Karpas-422 (cell line): ENCODE measurements at regions not wholly inside any gene's neighbourhood (a gene's known extent, or its start where the extent isn't known, plus 50 kb on each side); places are given as distances from the start of the nearest gene placed in this dataset.
"Not testable (repeated sequence)": the region's sequence is repeated elsewhere in the genome, so short reads cannot be mapped to it uniquely, and the experiment has no call there.

Source experiments
- DNase-seq: peaks from one replicate; pipeline ENCODE4 v3.0.0-alpha.2; 2015
- H2AFZ ChIP-seq: fragments of 200-600 bp; sonication (generic); 2 replicates; pipeline ENCODE4 v1.6.1; 2014; ENCODE audit warnings: antibody characterized with exemption, low read length, mixed read lengths
- H3K27ac ChIP-seq: fragments of 200-600 bp; sonication (generic); 2 replicates; pipeline ENCODE4 v1.5.1; 2014; ENCODE audit warnings: mild to moderate bottlenecking, low read length, moderate library complexity
- H3K27me3 ChIP-seq: fragments of 200-600 bp; sonication (generic); 2 replicates; pipeline ENCODE4 v1.6.1; 2014; ENCODE audit warnings: low read length, mixed read lengths
- H3K36me3 ChIP-seq: fragments of 200-600 bp; sonication (generic); 2 replicates; pipeline ENCODE4 v1.6.1; 2014; ENCODE audit warnings: low read length, mixed read lengths; ENCODE audit not compliant: insufficient read depth
- H3K4me1 ChIP-seq: fragments of 200-600 bp; sonication (generic); 2 replicates; pipeline ENCODE4 v1.6.1; 2014; ENCODE audit warnings: mild to moderate bottlenecking, low read length, mixed read lengths
- H3K4me2 ChIP-seq: fragments of 200-600 bp; sonication (generic); 2 replicates; pipeline ENCODE4 v1.6.1; 2014; ENCODE audit warnings: low read length, low read depth, mild to moderate bottlenecking; ENCODE audit not compliant: poor library complexity, severe bottlenecking
- H3K4me3 ChIP-seq: fragments of 200-600 bp; sonication (generic); 2 replicates; pipeline ENCODE4 v1.5.1; 2014; ENCODE audit warnings: mild to moderate bottlenecking, antibody characterized with exemption, low read length, mixed read lengths
- H3K79me2 ChIP-seq: fragments of 200-600 bp; sonication (generic); 2 replicates; pipeline ENCODE4 v1.6.1; 2014; ENCODE audit warnings: mild to moderate bottlenecking, low read length, mixed read lengths
- H3K9ac ChIP-seq: fragments of 200-600 bp; sonication (generic); 2 replicates; pipeline ENCODE4 v1.6.0; 2014; ENCODE audit warnings: low read length
- H3K9me2 ChIP-seq: fragments of 200-600 bp; sonication (generic), shearing (Covaris generic); replicated peaks from 2 replicates; pipeline ENCODE4 v1.6.0; 2014; ENCODE audit warnings: mild to moderate bottlenecking, low read length, moderate library complexity; ENCODE audit not compliant: insufficient read depth
- H3K9me3 ChIP-seq: fragments of 300-700, 200-600 bp; sonication (generic); 2 replicates; pipeline ENCODE4 v1.6.1; 2014; ENCODE audit warnings: low read length, mixed read lengths
- H4K20me1 ChIP-seq: fragments of 200-600 bp; sonication (generic); 2 replicates; pipeline ENCODE4 v1.6.1; 2014; ENCODE audit warnings: mild to moderate bottlenecking, antibody characterized with exemption, low read length, low read depth; ENCODE audit not compliant: insufficient read depth

GRCh38 chr18:64392202-64392601 lies 243.3 kb upstream of the LINC00305 start:
- H3K4me2 ChIP-seq: no peak overlapping the region
- no peak for DNase-seq
- H3K9me3 ChIP-seq: no peaks in the 10 kb centered on the region
- no peaks in the 10 kb centered on the region for H4K20me1 ChIP-seq
- no peaks in the 10 kb centered on the region for H3K79me2 ChIP-seq
- no peak overlapping the region for H2AFZ ChIP-seq
- no peaks in the 10 kb centered on the region for H3K36me3 ChIP-seq
- H3K9ac ChIP-seq: no peak overlapping the region
- H3K27me3 ChIP-seq: no peaks in the 10 kb centered on the region
- H3K9me2 ChIP-seq: no peaks in the 10 kb centered on the region
- H3K27ac ChIP-seq: no peak overlapping the region
- no peaks in the 10 kb centered on the region for H3K4me1 ChIP-seq
- no peak overlapping the region for H3K4me3 ChIP-seq

GRCh38 chr18:64384101-64384500 lies 235.2 kb upstream of the LINC00305 start:
- Histone ChIP-seq H3K27me3 (no peaks in the 10 kb centered on the region), H2AFZ (no peak overlapping the region), H3K9me2 (no peaks in the 10 kb centered on the region), H3K36me3 (no peaks in the 10 kb centered on the region), H3K79me2 (no peaks in the 10 kb centered on the region), H3K27ac (no peak overlapping the region), H3K4me3 (no peak overlapping the region), H3K9me3 (no peaks in the 10 kb centered on the region), H3K4me1 (no peaks in the 10 kb centered on the region), H3K9ac (no peak overlapping the region), H4K20me1 (no peaks in the 10 kb centered on the region), H3K4me2 (no peak overlapping the region)
- no peak for DNase-seq

- no peak for DNase-seq
- Histone ChIP-seq H2AFZ (no peak overlapping the region), H3K4me1 (no peaks in the 10 kb centered on the region), H3K4me2 (no peak overlapping the region), H3K9me3 (no peaks in the 10 kb centered on the region), H3K36me3 (no peaks in the 10 kb centered on the region), H3K9me2 (no peaks in the 10 kb centered on the region; the same call in 1 of the 2 replicates), H3K4me3 (no peak overlapping the region), H3K9ac (no peak overlapping the region), H3K27ac (no peak overlapping the region), H3K27me3 (no peaks in the 10 kb centered on the region), H4K20me1 (no peaks in the 10 kb centered on the region), H3K79me2 (no peaks in the 10 kb centered on the region)
Observed at GRCh38 chr18:64380117-64380516, 231.2 kb upstream of the LINC00305 start.

- H2AFZ ChIP-seq: no peak overlapping the region
- no peak overlapping the region for H3K4me3 ChIP-seq
Observed at GRCh38 chr18:64379662-64380061, 230.8 kb upstream of the LINC00305 start.

GRCh38 chr18:64377446-64377845 lies 228.6 kb upstream of the LINC00305 start:
- no peak for DNase-seq
- no peaks in the 10 kb centered on the region for H3K36me3 ChIP-seq

More at GRCh38 chr18:64379662-64380061, 230.8 kb upstream of the LINC00305 start:
- Histone ChIP-seq H3K4me1 (no peaks in the 10 kb centered on the region), H3K9ac (no peak overlapping the region), H3K27ac (no peak overlapping the region), H4K20me1 (no peaks in the 10 kb centered on the region), H3K27me3 (no peaks in the 10 kb centered on the region), H3K36me3 (no peaks in the 10 kb centered on the region), H3K9me2 (no peaks in the 10 kb centered on the region; the same call in 1 of the 2 replicates), H3K79me2 (no peaks in the 10 kb centered on the region), H3K9me3 (no peaks in the 10 kb centered on the region), H3K4me2 (no peak overlapping the region)
- DNase-seq: no peak

GRCh38 chr18:64372850-64373249 lies 224.0 kb upstream of the LINC00305 start:
- no peaks in the 10 kb centered on the region for H3K36me3 ChIP-seq
- H3K27ac ChIP-seq: no peak overlapping the region
- no peaks in the 10 kb centered on the region; the same call in 1 of the 2 replicates for H3K9me2 ChIP-seq
- H3K4me2 ChIP-seq: no peak overlapping the region
- no peaks in the 10 kb centered on the region for H3K9me3 ChIP-seq
- no peaks in the 10 kb centered on the region for H3K27me3 ChIP-seq
- no peaks in the 10 kb centered on the region for H3K4me1 ChIP-seq
- no peak overlapping the region for H3K4me3 ChIP-seq
- H3K79me2 ChIP-seq: no peaks in the 10 kb centered on the region
- H2AFZ ChIP-seq: no peak overlapping the region
- H3K9ac ChIP-seq: no peak overlapping the region
- H4K20me1 ChIP-seq: no peaks in the 10 kb centered on the region
- DNase-seq: no peak

More at GRCh38 chr18:64377446-64377845, 228.6 kb upstream of the LINC00305 start:
- no peak overlapping the region for H3K27ac ChIP-seq
- no peaks in the 10 kb centered on the region for H3K79me2 ChIP-seq
- H3K9me3 ChIP-seq: no peaks in the 10 kb centered on the region
- no peaks in the 10 kb centered on the region for H3K4me1 ChIP-seq
- no peak overlapping the region for H3K9ac ChIP-seq
- no peaks in the 10 kb centered on the region for H4K20me1 ChIP-seq
- H3K4me3 ChIP-seq: no peak overlapping the region
- H3K9me2 ChIP-seq: no peaks in the 10 kb centered on the region; the same call in 1 of the 2 replicates
- H2AFZ ChIP-seq: no peak overlapping the region
- no peaks in the 10 kb centered on the region for H3K27me3 ChIP-seq
- no peak overlapping the region for H3K4me2 ChIP-seq

GRCh38 chr18:64369830-64370440 lies 221.0 kb upstream of the LINC00305 start:
- not testable (repeated sequence) for H4K20me1 ChIP-seq, H3K36me3 ChIP-seq, H3K4me2 ChIP-seq, DNase-seq, H3K4me1 ChIP-seq, H3K27me3 ChIP-seq, H3K9me2 ChIP-seq, H3K9ac ChIP-seq, H3K9me3 ChIP-seq, H3K79me2 ChIP-seq, H2AFZ ChIP-seq, H3K4me3 ChIP-seq, H3K27ac ChIP-seq

GRCh38 chr18:64365106-64365505 lies 216.2 kb upstream of the LINC00305 start:
- Histone ChIP-seq H3K4me1 (no peaks in the 10 kb centered on the region), H3K9ac (no peak overlapping the region), H3K36me3 (no peaks in the 10 kb centered on the region)

More at GRCh38 chr18:64365106-64365505, 216.2 kb upstream of the LINC00305 start:
- Histone ChIP-seq H2AFZ (no peak overlapping the region), H3K4me2 (no peak overlapping the region), H3K27me3 (no peaks in the 10 kb centered on the region; the same call in 1 of the 2 replicates), H3K79me2 (no peaks in the 10 kb centered on the region), H3K9me3 (no peaks in the 10 kb centered on the region), H3K4me3 (no peak overlapping the region), H3K9me2 (no peaks in the 10 kb centered on the region), H3K27ac (no peak overlapping the region), H4K20me1 (no peaks in the 10 kb centered on the region)
- no peak for DNase-seq
